Sigmoid colon (tissue), 4 donors: ENCODE measurements at regions not wholly inside any gene's neighbourhood (a gene's known extent, or its start where the extent isn't known, plus 50 kb on each side); places are given as distances from the start of the nearest gene placed in this dataset.

Experiments used
- EP300 ChIP-seq, 4 donors: sonication (generic); formaldehyde crosslinking; IDR thresholded peaks; one replicate each; pipeline ENCODE4 v1.6.1; 2017; ENCODE audit warnings: antibody characterized with exemption in 4 of 4
- POLR2A ChIP-seq, 2 donors: fragments of 450-650 bp; IDR thresholded peaks; one replicate each; pipeline ENCODE4 v1.6.1; 2016; ENCODE audit warnings: antibody characterized with exemption in 2 of 2, mild to moderate bottlenecking in 2 of 2, moderate library complexity in 2 of 2
- POLR2AphosphoS5 ChIP-seq, 4 donors: sonication (generic); formaldehyde crosslinking; IDR thresholded peaks; one replicate each; pipeline ENCODE4 v1.6.1; 2017; ENCODE audit warnings: antibody characterized with exemption in 4 of 4
- TF ChIP-seq, protein P1 (sequence below), 4 experiments: fragments of 450-650 bp in 3 of 4; fragments of 200-600 bp in 1 of 4; IDR thresholded peaks; one replicate each; pipeline ENCODE4 v1.5.1; 2016 to 2019; ENCODE audit warnings: antibody characterized with exemption in 4 of 4, mild to moderate bottlenecking in 3 of 4, moderate library complexity in 2 of 4

- TF ChIP-seq, protein P1, sequence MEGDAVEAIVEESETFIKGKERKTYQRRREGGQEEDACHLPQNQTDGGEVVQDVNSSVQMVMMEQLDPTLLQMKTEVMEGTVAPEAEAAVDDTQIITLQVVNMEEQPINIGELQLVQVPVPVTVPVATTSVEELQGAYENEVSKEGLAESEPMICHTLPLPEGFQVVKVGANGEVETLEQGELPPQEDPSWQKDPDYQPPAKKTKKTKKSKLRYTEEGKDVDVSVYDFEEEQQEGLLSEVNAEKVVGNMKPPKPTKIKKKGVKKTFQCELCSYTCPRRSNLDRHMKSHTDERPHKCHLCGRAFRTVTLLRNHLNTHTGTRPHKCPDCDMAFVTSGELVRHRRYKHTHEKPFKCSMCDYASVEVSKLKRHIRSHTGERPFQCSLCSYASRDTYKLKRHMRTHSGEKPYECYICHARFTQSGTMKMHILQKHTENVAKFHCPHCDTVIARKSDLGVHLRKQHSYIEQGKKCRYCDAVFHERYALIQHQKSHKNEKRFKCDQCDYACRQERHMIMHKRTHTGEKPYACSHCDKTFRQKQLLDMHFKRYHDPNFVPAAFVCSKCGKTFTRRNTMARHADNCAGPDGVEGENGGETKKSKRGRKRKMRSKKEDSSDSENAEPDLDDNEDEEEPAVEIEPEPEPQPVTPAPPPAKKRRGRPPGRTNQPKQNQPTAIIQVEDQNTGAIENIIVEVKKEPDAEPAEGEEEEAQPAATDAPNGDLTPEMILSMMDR (IDR thresholded peaks at IDR 0.05): no peak
- TF ChIP-seq POLR2A (IDR thresholded peaks at IDR 0.05) (no peak), EP300 (IDR thresholded peaks at IDR 0.05) (no peak), POLR2AphosphoS5 (IDR thresholded peaks at IDR 0.05) (no peak)
These were observed 460.4 kb upstream of the MARCKS start for GRCh38 chr6:113396730-113397129.
